Muscle layer of colon (tissue), 2 donors: ENCODE measurements at regions not wholly inside any gene's neighbourhood (a gene's known extent, or its start where the extent isn't known, plus 50 kb on each side); places are given as distances from the start of the nearest gene placed in this dataset.
"Not testable (repeated sequence)": the region's sequence is repeated elsewhere in the genome, so short reads cannot be mapped to it uniquely, and the experiment has no call there.

Source experiments
- H3K27ac ChIP-seq: one replicate; pipeline ENCODE4 v1.7.0; 2013; ENCODE audit warnings: low read depth, mild to moderate bottlenecking, low read length, moderate library complexity
- H3K27me3 ChIP-seq, 2 donors: one replicate each; pipeline ENCODE4 v1.7.0; 2013; ENCODE audit warnings: low read length in 2 of 2, mild to moderate bottlenecking in 2 of 2; ENCODE audit not compliant: insufficient read depth in 2 of 2, control insufficient read depth in 1 of 2
- H3K36me3 ChIP-seq: one replicate; pipeline ENCODE4 v1.7.0; 2013; ENCODE audit warnings: mild to moderate bottlenecking, low read length; ENCODE audit not compliant: insufficient read depth
- H3K4me1 ChIP-seq: one replicate; pipeline ENCODE4 v1.7.0; 2013; ENCODE audit warnings: mild to moderate bottlenecking, low read length; ENCODE audit not compliant: insufficient read depth
- H3K4me3 ChIP-seq, 2 donors: one replicate each; pipeline ENCODE4 v1.7.0; 2013; ENCODE audit warnings: low read length in 2 of 2, low read depth in 1 of 2, mild to moderate bottlenecking in 1 of 2, moderate library complexity in 1 of 2
- H3K9ac ChIP-seq: one replicate; pipeline ENCODE4 v1.7.0; 2013; ENCODE audit warnings: low read length
- H3K9me3 ChIP-seq: one replicate; pipeline ENCODE4 v1.7.0; 2013; ENCODE audit warnings: mild to moderate bottlenecking, low read length
- donor health status: abdominal sarcoma.
- donor health status: Adenocarcinoma of cecum.

DNA sequence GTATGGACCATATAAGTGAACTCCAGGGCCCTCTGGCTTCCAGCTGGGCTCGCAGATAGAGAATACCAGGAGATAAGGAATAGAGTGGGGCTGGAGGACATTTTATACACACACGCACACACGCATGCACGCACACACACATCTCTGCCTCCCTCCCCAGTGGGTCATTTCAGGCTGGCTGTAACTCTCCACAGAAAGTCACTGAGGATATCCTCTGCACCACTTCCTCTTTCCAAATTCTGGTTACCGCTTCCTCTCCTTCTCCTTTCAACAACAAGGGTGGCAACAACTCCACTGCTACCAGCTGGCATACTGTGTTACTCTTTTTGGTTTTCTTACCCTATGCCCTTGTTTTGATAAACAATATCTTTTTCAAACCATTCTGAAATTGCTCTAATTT is 280.2 kb downstream of the COL12A1 start:
- H3K4me3 ChIP-seq: no peak overlapping the region
- no peak overlapping the region for H3K9ac ChIP-seq
- no peaks in the 10 kb centered on the region for H3K4me1 ChIP-seq
- no peaks in the 10 kb centered on the region for H3K27me3 ChIP-seq
- no peak overlapping the region for H3K27ac ChIP-seq
- H3K9me3 ChIP-seq: no peaks in the 10 kb centered on the region
- no peaks in the 10 kb centered on the region for H3K36me3 ChIP-seq

DNA sequence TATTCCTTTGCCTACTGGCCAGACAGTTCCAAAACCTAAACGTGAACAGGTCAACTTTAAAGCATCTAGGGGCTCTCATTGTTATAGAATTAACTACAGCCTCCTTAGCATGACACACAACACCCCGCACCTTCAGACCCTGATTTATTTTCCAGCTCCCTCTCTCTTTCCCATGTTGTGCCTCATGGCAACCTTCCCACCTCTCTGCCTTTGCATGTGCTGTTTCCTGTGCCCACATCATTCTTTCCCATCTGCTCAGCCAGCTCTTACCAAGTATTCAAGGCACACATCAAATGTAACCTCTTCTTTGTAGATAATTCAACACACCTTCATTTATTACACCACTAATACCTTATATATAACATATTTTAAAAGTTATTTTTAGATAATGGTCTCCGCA is 291.0 kb downstream of the COL12A1 start:
- no peak overlapping the region for H3K4me3 ChIP-seq
- H3K9ac ChIP-seq: no peak overlapping the region
- no peaks in the 10 kb centered on the region for H3K9me3 ChIP-seq
- no peaks in the 10 kb centered on the region for H3K27me3 ChIP-seq
- H3K27ac ChIP-seq: no peak overlapping the region
- H3K4me1 ChIP-seq: no peaks in the 10 kb centered on the region
- H3K36me3 ChIP-seq: no peaks in the 10 kb centered on the region

DNA sequence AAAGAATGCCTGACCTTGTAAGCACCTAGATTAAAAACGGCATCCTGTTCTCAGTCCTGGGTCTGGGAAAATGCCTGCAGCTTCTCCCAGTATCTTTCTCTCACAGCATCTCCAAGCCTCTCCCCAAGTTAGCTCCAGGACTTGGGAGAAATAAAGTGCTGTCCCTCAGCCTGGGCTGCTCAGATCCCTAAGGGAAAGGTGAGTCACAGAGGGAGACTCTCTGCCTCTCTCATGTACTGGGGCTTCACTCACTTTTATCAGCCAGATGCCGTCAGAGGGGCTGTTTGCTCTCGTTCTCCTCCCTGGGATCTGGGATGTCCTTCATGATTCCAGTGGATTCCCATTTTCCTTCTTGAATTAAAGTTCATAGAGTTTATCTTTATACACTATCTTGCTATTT is 293.6 kb downstream of the COL12A1 start:
- Histone ChIP-seq H3K4me3 (no peak overlapping the region), H3K9me3 (no peaks in the 10 kb centered on the region), H3K4me1 (no peaks in the 10 kb centered on the region), H3K27me3 (no peaks in the 10 kb centered on the region), H3K36me3 (no peaks in the 10 kb centered on the region), H3K27ac (no peak overlapping the region), H3K9ac (no peak overlapping the region)

- H3K27me3 ChIP-seq: no peaks in the 10 kb centered on the region
- no peak overlapping the region for H3K27ac ChIP-seq
- no peak overlapping the region for H3K9ac ChIP-seq
- no peaks in the 10 kb centered on the region for H3K9me3 ChIP-seq
- H3K4me3 ChIP-seq: no peak overlapping the region
- H3K4me1 ChIP-seq: no peaks in the 10 kb centered on the region
- no peaks in the 10 kb centered on the region for H3K36me3 ChIP-seq
These were observed 303.0 kb downstream of the COL12A1 start for GRCh38 chr6:74902846-74903245.

- Histone ChIP-seq H3K9me3 (no peaks in the 10 kb centered on the region), H3K27me3 (no peaks in the 10 kb centered on the region), H3K9ac (no peak overlapping the region), H3K36me3 (no peaks in the 10 kb centered on the region), H3K4me1 (no peaks in the 10 kb centered on the region), H3K27ac (no peak overlapping the region), H3K4me3 (no peak overlapping the region)
These were observed 303.8 kb downstream of the COL12A1 start for GRCh38 chr6:74902089-74902488.

DNA sequence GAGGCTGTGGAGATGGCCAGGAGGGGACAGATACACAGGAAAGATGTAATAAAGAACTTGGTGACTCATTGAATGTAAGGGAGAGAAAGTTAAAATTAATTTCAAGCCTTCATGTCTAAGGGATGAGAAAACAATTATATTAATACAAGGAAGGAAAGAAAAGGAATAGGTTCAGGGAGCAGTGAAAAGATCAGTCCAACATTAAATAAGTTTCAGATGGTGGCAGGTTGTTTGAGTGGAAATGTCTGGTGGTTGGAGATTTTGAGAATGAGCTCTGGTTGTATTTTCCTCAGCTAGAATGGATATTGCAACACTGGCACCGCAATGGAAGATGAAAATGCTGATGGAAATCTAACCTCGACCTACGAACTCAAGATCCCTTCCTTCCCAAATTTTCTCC is 304.3 kb downstream of the COL12A1 start:
- H3K36me3 ChIP-seq: no peaks in the 10 kb centered on the region
- no peaks in the 10 kb centered on the region for H3K27me3 ChIP-seq
- H3K9me3 ChIP-seq: no peaks in the 10 kb centered on the region
- H3K4me1 ChIP-seq: no peaks in the 10 kb centered on the region
- H3K27ac ChIP-seq: no peak overlapping the region
- H3K9ac ChIP-seq: no peak overlapping the region
- no peak overlapping the region for H3K4me3 ChIP-seq

GRCh38 chr6:74899416-74899815 is 306.4 kb downstream of the COL12A1 start:
- no peaks in the 10 kb centered on the region for H3K27me3 ChIP-seq
- H3K9ac ChIP-seq: no peak overlapping the region
- H3K4me3 ChIP-seq: no peak overlapping the region
- no peaks in the 10 kb centered on the region for H3K36me3 ChIP-seq
- H3K4me1 ChIP-seq: no peaks in the 10 kb centered on the region
- H3K27ac ChIP-seq: no peak overlapping the region
- H3K9me3 ChIP-seq: no peaks in the 10 kb centered on the region

- Histone ChIP-seq H3K9ac (no peak overlapping the region), H3K36me3 (no peaks in the 10 kb centered on the region), H3K9me3 (no peaks in the 10 kb centered on the region), H3K4me1 (peaks cover 8% of the 10 kb centered on the region), H3K27me3 (no peaks in the 10 kb centered on the region), H3K4me3 (no peak overlapping the region), H3K27ac (no peak overlapping the region)
These were observed 313.8 kb downstream of the COL12A1 start for GRCh38 chr6:74892091-74892490.

- Histone ChIP-seq H3K4me3 (peak overlapping the region in 1 of 2 donors; percentile 6), H3K36me3 (no peaks in the 10 kb centered on the region), H3K9me3 (no peaks in the 10 kb centered on the region), H3K4me1 (peaks cover 8% of the 10 kb centered on the region), H3K27me3 (no peaks in the 10 kb centered on the region), H3K27ac (no peak overlapping the region), H3K9ac (no peak overlapping the region)
These were observed 314.5 kb downstream of the COL12A1 start for GRCh38 chr6:74891349-74891831.

- H3K27ac ChIP-seq: no peak overlapping the region
- no peak overlapping the region for H3K4me3 ChIP-seq
- peaks cover 8% of the 10 kb centered on the region for H3K4me1 ChIP-seq
- no peak overlapping the region for H3K9ac ChIP-seq
- no peaks in the 10 kb centered on the region for H3K27me3 ChIP-seq
- no peaks in the 10 kb centered on the region for H3K9me3 ChIP-seq
- no peaks in the 10 kb centered on the region for H3K36me3 ChIP-seq
These were observed 316.2 kb downstream of the COL12A1 start for GRCh38 chr6:74889635-74890034.

DNA sequence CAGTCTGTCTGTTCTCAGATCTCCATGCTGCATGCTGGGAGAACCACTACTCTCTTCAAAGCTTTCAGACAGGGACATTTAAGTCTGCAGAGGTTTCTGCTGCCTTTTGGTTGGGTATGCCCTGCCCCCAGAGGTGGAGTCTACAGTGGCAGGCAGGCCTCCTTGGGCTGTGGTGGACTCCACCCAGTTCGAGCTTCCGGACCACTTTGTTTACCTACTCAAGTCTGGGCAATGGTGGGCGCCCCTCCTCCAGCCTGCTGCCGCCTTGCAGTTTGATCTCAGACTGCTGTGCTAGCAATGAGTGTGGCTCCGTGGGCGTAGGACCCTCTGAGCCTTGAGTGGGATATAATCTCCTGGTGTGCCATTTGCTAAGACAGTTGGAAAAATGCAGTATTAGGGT is 317.1 kb downstream of the COL12A1 start:
- H3K36me3 ChIP-seq, H3K9ac ChIP-seq, H3K9me3 ChIP-seq, H3K4me1 ChIP-seq, H3K27ac ChIP-seq, H3K4me3 ChIP-seq, H3K27me3 ChIP-seq: not testable (repeated sequence)

DNA sequence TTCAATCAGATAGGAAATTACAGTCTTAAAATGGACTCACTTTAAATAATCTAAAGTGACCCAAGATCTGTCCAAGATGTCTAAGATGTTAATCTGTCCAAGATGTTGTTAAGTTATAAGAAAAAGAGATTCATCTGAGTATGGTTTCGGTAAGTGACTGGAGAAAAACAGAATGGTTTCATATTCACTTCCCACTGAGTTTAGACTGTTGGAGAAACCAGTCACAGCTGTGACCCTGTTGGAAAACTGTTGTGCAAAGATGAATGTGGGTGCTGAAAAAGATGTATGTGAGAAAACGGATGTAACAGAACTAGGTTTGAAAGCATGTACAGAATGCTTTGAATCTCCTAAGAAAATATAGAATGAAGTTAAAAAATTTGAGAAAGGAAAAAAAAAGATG is 325.9 kb downstream of the COL12A1 start:
- H3K9me3 ChIP-seq: no peaks in the 10 kb centered on the region
- no peak overlapping the region for H3K27ac ChIP-seq
- H3K36me3 ChIP-seq: no peaks in the 10 kb centered on the region
- H3K9ac ChIP-seq: no peak overlapping the region
- H3K27me3 ChIP-seq: no peaks in the 10 kb centered on the region
- peaks cover 6% of the 10 kb centered on the region for H3K4me1 ChIP-seq
- no peak overlapping the region for H3K4me3 ChIP-seq
